ENCODE measurements at regions not wholly inside any gene's neighbourhood (a gene's known extent, or its start where the extent isn't known, plus 50 kb on each side); places are given as distances from the start of the nearest gene placed in this dataset.

DNA sequence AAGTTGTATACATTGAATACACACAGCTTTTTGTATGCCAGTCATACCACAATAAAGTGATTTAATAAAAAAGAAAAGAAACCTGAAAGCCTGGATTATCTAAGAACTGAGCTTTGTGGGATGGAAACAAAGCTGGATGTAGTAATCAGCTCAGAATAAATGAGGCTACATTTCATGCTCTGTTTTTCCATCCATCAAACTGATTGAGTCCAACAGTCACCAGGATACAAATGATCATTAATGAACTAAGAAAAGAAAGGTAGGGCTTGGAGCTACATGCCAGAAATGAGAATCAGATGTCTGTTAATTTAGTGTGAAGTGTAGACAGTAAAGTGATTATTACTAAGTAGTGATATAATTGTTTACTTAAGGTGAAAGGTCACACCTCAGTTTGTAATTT is 109.8 kb upstream of the TARS1 start:
- TF ChIP-seq, protein P1, sequence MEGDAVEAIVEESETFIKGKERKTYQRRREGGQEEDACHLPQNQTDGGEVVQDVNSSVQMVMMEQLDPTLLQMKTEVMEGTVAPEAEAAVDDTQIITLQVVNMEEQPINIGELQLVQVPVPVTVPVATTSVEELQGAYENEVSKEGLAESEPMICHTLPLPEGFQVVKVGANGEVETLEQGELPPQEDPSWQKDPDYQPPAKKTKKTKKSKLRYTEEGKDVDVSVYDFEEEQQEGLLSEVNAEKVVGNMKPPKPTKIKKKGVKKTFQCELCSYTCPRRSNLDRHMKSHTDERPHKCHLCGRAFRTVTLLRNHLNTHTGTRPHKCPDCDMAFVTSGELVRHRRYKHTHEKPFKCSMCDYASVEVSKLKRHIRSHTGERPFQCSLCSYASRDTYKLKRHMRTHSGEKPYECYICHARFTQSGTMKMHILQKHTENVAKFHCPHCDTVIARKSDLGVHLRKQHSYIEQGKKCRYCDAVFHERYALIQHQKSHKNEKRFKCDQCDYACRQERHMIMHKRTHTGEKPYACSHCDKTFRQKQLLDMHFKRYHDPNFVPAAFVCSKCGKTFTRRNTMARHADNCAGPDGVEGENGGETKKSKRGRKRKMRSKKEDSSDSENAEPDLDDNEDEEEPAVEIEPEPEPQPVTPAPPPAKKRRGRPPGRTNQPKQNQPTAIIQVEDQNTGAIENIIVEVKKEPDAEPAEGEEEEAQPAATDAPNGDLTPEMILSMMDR (IDR thresholded peaks at IDR 0.05; ENCODE audit: low read length), result no peak
- TF ChIP-seq EZH2 (optimal IDR thresholded peaks at IDR 0.05; ENCODE audit: low read depth, low read length), result no peak
